Type B pancreatic cell (in vitro differentiated cells): ENCODE measurements at regions not wholly inside any gene's neighbourhood (a gene's known extent, or its start where the extent isn't known, plus 50 kb on each side); places are given as distances from the start of the nearest gene placed in this dataset.
"Not testable (repeated sequence)": the region's sequence is repeated elsewhere in the genome, so short reads cannot be mapped to it uniquely, and the experiment has no call there.

Experiments
- DNase-seq: peaks from one replicate; pipeline ENCODE4 v3.0.0; 2021; ENCODE audit warnings: mixed read lengths; ENCODE audit not compliant: unreplicated experiment; ENCODE audit errors: extremely low spot score
- H3K27ac Mint-ChIP-seq: 2 replicates; pipeline ENCODE4 v1.8.0; 2021; ENCODE audit warnings: mild to moderate bottlenecking, mixed read lengths
- H3K27me3 Mint-ChIP-seq: 2 replicates; pipeline ENCODE4 v1.8.0; 2021; ENCODE audit warnings: mixed read lengths
- H3K36me3 Mint-ChIP-seq: 2 replicates; pipeline ENCODE4 v1.8.0; 2021; ENCODE audit warnings: mixed read lengths
- H3K4me1 Mint-ChIP-seq: one replicate; pipeline ENCODE4 v1.8.0; 2021; ENCODE audit warnings: mixed read lengths; ENCODE audit not compliant: unreplicated experiment
- H3K4me3 Mint-ChIP-seq: 2 replicates; pipeline ENCODE4 v1.8.0; 2021; ENCODE audit warnings: mild to moderate bottlenecking, mixed read lengths
- H3K9me3 Mint-ChIP-seq: 2 replicates; pipeline ENCODE4 v1.8.0; 2021; ENCODE audit warnings: mixed read lengths
- TF ChIP-seq, protein P1 (sequence below): fragments of 200-600 bp; sonication (generic); conservative IDR thresholded peaks from 2 replicates; pipeline ENCODE4 v1.5.0; 2021; ENCODE audit warnings: antibody characterized with exemption, mild to moderate bottlenecking

DNA sequence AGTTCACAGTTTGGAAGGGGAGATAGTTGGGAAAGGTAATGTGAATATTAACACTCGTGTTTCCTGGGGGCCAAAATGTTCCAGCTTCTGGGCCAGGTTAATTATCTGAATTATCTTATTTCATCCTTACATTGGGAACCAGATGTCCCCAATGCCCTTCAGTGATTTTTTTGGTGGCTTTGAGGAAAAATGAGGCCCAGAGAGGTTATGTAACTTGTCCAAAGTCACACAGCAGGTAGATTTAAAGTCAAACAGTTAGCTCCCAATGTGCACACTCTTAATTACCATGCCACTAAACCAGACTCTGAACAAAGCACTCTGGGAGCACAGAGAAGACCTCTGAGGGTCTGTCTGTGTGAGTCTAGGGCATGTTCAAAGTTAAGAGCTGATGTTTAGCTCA lies 259.9 kb upstream of the PLGLB2 start:
- DNase-seq, H3K4me3 Mint-ChIP-seq, H3K9me3 Mint-ChIP-seq, H3K27ac Mint-ChIP-seq, H3K27me3 Mint-ChIP-seq, H3K4me1 Mint-ChIP-seq, H3K36me3 Mint-ChIP-seq: not testable (repeated sequence)

DNA sequence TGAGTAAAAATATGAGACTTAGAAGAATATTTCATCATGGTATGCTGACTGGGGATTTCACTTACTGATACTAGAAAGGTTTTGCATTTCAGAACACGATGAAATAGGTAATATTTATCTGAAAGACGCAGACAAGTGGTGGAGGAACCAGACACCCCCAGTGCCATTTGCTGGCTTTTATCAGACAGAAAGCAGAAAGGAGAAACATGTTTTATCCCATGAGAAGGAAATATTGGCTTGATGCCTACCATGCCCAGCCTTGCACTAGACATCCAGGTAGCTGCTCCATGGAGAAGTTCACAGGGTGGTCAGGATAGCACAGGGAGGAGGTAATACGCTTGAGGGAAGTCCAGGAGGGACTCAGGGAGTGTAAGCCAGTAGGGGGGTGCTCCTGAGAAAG lies 258.9 kb upstream of the PLGLB2 start:
- H3K9me3 Mint-ChIP-seq, DNase-seq, H3K4me3 Mint-ChIP-seq, H3K4me1 Mint-ChIP-seq, H3K27me3 Mint-ChIP-seq, H3K27ac Mint-ChIP-seq, H3K36me3 Mint-ChIP-seq: not testable (repeated sequence)

DNA sequence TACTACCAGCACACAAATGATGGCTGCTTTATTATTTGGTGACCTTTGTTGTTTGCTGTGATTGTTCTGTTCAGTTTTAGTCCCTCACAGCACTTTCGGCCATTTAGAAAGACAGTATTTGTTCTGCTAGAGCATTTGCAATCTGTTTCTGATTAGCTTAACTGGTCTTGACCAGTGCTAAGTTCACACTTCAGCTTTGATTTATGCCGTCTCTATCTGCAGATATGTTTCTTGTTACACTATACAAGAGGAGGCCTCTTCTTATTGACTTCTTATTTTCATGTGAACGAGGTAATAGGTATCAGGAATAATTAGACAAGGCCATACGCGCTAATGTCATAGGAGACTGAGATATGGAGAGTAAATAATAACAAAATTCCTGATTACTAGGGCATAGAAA lies 253.0 kb upstream of the PLGLB2 start:
- H3K4me3 Mint-ChIP-seq, H3K9me3 Mint-ChIP-seq, H3K4me1 Mint-ChIP-seq, DNase-seq, H3K27me3 Mint-ChIP-seq, H3K36me3 Mint-ChIP-seq: not testable (repeated sequence)
- H3K27ac Mint-ChIP-seq, result peak overlapping the region; percentile 52

DNA sequence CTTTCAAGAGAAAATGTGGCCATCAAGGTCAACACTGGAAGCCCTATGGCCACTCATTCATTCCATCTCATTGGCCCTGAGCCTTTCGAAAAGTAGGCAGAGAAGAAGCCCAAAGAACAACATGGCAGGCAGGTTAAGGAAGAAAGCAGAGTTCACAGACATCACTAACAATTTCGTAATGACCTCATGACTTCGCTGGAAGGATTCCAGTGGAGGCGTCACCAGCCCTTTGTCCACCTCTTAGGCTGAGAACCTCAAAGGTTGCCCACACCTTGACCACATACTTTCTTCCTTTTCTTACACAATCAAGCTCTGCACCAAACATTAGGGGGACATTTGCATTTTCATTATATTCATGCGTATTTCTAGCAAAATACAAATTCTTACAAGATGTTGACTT lies 252.4 kb upstream of the PLGLB2 start:
- H3K4me3 Mint-ChIP-seq, H3K36me3 Mint-ChIP-seq, H3K27ac Mint-ChIP-seq, H3K9me3 Mint-ChIP-seq, DNase-seq, H3K27me3 Mint-ChIP-seq: not testable (repeated sequence)
- H3K4me1 Mint-ChIP-seq, result peaks cover 10% of the 10 kb centered on the region

DNA sequence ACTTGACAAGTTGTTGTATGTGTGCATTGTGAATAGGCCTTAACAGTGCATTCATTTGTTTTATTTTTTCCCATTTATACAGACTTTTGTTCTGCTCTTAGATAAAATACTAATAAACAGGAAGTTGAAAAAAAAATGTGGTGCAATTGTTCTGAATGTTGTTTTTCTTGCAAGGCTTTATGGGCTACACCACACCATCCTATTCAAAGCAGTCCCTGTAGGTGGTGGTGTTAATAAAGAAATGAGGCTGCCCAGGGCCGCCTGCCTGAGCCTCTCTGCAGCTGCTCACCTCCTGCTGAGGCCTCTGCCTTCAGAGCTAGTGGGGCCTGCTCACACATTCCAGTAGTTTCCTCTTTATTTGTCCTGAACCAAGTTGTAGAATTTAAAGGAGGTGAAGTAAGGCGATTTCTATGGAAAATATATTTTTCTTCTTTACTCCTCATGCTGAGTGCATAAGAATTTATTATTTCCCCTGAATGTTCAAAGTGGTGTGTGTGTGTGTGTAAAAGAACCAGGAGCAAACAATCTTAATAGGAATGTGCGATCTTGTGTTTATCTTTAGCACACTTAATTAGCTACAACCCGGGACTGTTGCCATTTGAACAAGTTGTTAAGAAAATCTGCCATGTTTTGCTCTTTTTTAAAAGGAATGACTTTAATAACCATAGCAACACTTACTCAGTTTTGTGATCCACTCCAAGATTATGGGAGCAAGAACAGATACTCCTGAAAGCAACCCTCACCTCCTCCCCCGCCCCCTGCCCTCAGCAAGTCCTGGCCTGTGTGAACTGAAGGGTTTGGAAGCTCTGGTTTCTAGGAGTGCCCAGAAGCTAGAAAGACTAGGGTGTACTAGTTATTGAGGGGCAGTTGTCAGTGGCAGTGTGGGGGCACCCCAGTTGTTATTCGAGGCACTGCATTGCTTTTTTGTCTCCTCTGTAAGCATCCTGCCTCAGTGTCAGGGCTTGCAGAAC lies 251.6 kb upstream of the PLGLB2 start:
- peaks cover 12% of the 10 kb centered on the region for H3K4me1 Mint-ChIP-seq
- H3K27me3 Mint-ChIP-seq, H3K36me3 Mint-ChIP-seq, H3K4me3 Mint-ChIP-seq, H3K9me3 Mint-ChIP-seq, DNase-seq, H3K27ac Mint-ChIP-seq: not testable (repeated sequence)
- TF ChIP-seq, protein P1, sequence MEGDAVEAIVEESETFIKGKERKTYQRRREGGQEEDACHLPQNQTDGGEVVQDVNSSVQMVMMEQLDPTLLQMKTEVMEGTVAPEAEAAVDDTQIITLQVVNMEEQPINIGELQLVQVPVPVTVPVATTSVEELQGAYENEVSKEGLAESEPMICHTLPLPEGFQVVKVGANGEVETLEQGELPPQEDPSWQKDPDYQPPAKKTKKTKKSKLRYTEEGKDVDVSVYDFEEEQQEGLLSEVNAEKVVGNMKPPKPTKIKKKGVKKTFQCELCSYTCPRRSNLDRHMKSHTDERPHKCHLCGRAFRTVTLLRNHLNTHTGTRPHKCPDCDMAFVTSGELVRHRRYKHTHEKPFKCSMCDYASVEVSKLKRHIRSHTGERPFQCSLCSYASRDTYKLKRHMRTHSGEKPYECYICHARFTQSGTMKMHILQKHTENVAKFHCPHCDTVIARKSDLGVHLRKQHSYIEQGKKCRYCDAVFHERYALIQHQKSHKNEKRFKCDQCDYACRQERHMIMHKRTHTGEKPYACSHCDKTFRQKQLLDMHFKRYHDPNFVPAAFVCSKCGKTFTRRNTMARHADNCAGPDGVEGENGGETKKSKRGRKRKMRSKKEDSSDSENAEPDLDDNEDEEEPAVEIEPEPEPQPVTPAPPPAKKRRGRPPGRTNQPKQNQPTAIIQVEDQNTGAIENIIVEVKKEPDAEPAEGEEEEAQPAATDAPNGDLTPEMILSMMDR, result peak; percentile 57

DNA sequence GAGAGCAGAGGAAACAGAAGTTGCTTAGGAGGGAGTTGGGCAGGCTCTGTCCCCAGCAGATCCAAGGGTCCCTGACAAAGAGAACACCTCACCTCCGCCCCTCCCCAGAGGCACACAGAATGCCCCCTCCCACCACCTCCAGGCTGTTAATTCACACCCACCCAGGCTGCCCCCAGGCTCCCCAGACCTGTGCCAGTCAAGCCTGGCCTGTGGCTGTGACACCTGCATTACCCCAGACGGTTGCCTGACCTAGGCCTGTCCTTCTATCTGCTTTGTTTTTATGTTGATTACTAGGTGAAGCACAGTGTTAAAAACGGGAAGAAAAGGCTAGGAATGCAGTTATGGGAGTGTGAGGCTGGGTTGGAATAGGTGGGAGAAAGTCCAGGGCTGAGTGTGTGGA lies 250.8 kb upstream of the PLGLB2 start:
- not testable (repeated sequence) for H3K4me3 Mint-ChIP-seq, H3K27ac Mint-ChIP-seq, H3K9me3 Mint-ChIP-seq, H3K27me3 Mint-ChIP-seq, DNase-seq, H3K36me3 Mint-ChIP-seq
- H3K4me1 Mint-ChIP-seq, result peaks cover 12% of the 10 kb centered on the region

DNA sequence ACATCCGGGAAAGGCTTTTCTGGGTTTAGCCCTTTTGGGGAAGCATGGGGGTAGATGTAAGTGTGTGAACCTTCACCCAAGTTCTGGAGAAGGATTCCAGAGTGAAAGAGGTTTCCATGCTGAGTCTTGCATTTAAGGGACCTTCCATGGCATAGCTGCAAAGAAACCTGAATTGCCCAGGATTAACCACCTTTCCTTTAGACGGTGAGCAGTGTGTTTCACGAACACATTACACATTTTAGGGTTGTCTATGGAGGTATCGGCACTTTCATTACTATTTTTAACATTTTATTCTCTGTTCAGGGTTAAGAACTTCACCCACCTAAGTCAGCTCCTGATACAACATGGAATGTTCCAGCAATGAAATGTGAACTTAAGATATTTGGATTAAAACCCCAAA lies 250.2 kb upstream of the PLGLB2 start:
- not testable (repeated sequence) for H3K36me3 Mint-ChIP-seq, H3K27ac Mint-ChIP-seq, H3K27me3 Mint-ChIP-seq, DNase-seq, H3K4me3 Mint-ChIP-seq, H3K9me3 Mint-ChIP-seq
- peaks cover 12% of the 10 kb centered on the region for H3K4me1 Mint-ChIP-seq

DNA sequence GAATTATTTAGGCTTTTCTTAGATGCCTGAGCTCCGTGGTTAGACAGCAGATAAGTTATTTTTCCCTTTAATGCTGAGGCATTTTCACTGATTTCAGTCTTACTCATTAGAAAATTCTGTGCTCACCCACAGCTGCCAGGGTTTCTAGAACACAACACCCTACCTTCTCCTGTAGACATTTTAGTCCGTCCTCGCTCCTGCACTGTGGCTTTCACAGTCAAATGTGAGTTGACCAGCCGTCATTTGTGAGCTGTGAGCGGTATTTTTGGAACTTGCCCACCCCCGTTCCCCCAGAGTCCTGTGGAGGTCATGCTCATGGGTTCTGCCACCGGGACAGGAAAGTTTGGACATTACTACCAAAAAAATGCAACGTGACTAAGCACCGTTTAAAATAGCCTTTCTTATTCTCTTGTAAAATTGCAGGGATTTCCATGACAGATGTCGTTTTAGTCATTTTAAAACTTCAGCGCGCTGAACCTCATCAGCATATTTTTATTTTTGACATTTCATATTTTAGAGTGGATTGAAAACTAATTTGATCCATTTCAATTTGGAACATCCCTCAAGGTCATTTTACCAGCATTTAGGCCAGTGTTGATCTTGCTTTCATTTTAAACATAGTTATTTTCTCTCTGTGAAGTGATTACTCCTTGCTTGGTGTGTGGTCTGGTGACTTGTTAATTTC lies 249.6 kb upstream of the PLGLB2 start:
- H3K4me1 Mint-ChIP-seq, result peaks cover 12% of the 10 kb centered on the region
- H3K36me3 Mint-ChIP-seq, H3K27me3 Mint-ChIP-seq, H3K27ac Mint-ChIP-seq, DNase-seq, H3K4me3 Mint-ChIP-seq, H3K9me3 Mint-ChIP-seq: not testable (repeated sequence)

DNA sequence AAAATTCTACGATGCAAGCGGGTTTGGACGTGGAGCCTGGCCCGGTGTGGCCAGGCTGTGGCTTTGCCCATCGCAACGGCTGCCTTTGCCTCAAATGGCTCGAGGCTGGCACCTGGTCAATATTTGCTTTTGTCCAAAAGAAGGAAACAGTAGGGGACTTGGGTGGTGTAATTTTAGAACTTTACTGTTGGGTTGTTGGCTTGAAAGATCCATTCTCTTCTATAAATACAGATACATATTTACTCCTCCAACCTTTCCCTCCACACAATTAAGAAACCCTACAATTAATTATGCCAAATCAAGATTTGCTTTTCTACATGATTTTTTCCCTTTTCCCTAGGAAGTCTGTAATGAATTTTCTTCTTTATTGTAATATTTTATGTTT lies 249.0 kb upstream of the PLGLB2 start:
- not testable (repeated sequence) for H3K27me3 Mint-ChIP-seq, H3K9me3 Mint-ChIP-seq, H3K27ac Mint-ChIP-seq, H3K4me3 Mint-ChIP-seq, DNase-seq, H3K36me3 Mint-ChIP-seq
- H3K4me1 Mint-ChIP-seq, result peaks cover 12% of the 10 kb centered on the region

DNA sequence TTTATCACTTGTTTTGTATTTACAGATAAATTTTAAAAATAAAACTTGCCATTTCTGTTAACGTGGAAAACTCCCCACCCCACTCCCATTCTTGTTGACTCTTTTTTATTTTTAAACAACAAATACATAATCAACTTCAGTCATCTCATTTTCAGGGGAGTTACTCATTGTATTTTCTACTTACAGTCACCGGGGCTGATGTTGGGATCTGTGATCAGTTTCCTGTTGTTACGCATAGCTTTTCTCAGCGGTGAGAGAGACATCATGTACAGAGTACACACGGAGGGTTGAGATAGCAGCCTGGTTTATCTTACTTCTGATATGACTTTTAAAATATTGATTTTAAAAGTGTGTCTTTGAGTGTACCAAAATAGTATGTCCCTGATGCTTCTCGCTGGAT lies 248.0 kb upstream of the PLGLB2 start:
- not testable (repeated sequence) for H3K36me3 Mint-ChIP-seq, DNase-seq, H3K4me1 Mint-ChIP-seq, H3K27ac Mint-ChIP-seq, H3K9me3 Mint-ChIP-seq, H3K4me3 Mint-ChIP-seq, H3K27me3 Mint-ChIP-seq

DNA sequence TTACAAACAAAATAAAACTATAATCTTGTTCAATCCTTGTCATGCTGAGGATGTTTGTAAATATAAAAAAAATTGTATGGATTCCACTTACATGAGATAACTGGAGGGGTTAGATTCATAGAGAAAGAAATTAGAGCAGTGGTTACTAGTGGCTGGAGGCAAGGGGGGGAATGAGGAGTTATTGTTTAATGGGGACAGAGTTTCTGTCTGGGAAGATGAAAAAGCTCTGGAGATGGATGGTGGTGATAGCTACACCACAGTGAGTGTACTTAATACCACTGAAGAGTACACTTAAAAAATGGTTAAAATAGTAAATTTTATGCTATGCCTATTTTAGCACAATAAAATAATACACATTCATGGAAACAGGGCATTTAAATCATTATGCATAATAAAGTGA lies 247.5 kb upstream of the PLGLB2 start:
- H3K4me3 Mint-ChIP-seq, result not testable (repeated sequence)

DNA sequence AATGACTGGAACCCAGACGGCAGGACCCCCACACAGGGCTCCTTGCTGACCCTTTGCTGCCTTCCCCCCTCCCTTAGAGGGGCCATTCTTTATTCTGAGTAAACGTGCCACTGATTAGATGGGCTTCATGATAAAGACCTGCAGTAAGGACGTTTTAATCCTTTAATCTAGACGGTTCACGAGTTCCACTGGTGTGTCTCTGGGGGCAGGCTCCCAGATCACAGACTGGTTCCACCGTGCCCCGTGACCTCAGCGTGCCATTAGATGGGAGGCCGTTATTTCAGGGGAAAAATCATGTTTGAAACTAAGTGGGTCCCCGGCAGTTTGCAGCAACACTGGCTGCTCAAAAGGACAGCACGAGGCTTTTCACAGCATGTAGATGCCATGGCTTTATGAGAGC lies 246.9 kb upstream of the PLGLB2 start:
- not testable (repeated sequence) for H3K4me1 Mint-ChIP-seq, H3K27ac Mint-ChIP-seq, DNase-seq, H3K4me3 Mint-ChIP-seq, H3K9me3 Mint-ChIP-seq, H3K27me3 Mint-ChIP-seq, H3K36me3 Mint-ChIP-seq

More for the DNA sequence above, 247.5 kb upstream of the PLGLB2 start:
- DNase-seq, H3K9me3 Mint-ChIP-seq, H3K27ac Mint-ChIP-seq, H3K4me1 Mint-ChIP-seq, H3K36me3 Mint-ChIP-seq, H3K27me3 Mint-ChIP-seq: not testable (repeated sequence)
